BE2C (cell line): ENCODE measurements at regions not wholly inside any gene's neighbourhood (a gene's known extent, or its start where the extent isn't known, plus 50 kb on each side); places are given as distances from the start of the nearest gene placed in this dataset.

Source experiments
- DNase-seq: peaks from one replicate; pipeline ENCODE4 v3.0.0-alpha.2; 2020
- H3K27me3 ChIP-seq: fragments of 250-450 bp; sonication (Bioruptor Pico); 2 replicates; pipeline ENCODE4 v1.5.1; 2020; ENCODE audit warnings: mild to moderate bottlenecking
- H3K36me3 ChIP-seq: fragments of 250-450 bp; sonication (Bioruptor Pico); 2 replicates; pipeline ENCODE4 v1.5.1; 2020; ENCODE audit warnings: mild to moderate bottlenecking
- H3K4me1 ChIP-seq: fragments of 250-450 bp; sonication (Bioruptor Pico); 2 replicates; pipeline ENCODE4 v1.5.1; 2020
- H3K4me3 ChIP-seq: 2 replicates; pipeline ENCODE4 v1.5.1; 2011; ENCODE audit warnings: low read depth, low read length
- H3K9me3 ChIP-seq: fragments of 250-450 bp; sonication (Bioruptor Pico); 2 replicates; pipeline ENCODE4 v1.5.1; 2020
- CTCF ChIP-seq: IDR thresholded peaks from 2 replicates; pipeline ENCODE4 v1.5.1; 2012; ENCODE audit warnings: mild to moderate bottlenecking, low read depth, low read length

GRCh38 chr1:163932901-163933300, 611.1 kb downstream of the NUF2 start:
- Histone ChIP-seq H3K27me3 (no peaks in the 10 kb centered on the region), H3K4me1 (no peaks in the 10 kb centered on the region), H3K36me3 (no peaks in the 10 kb centered on the region), H3K4me3 (no peak overlapping the region), H3K9me3 (no peaks in the 10 kb centered on the region)
- no peak for TF ChIP-seq CTCF
- no peak for DNase-seq

- Histone ChIP-seq H3K9me3 (no peaks in the 10 kb centered on the region), H3K4me3 (no peak overlapping the region), H3K36me3 (no peaks in the 10 kb centered on the region), H3K4me1 (no peaks in the 10 kb centered on the region), H3K27me3 (no peaks in the 10 kb centered on the region)
- no peak for TF ChIP-seq CTCF
- no peak for DNase-seq
Observed at GRCh38 chr1:163933437-163933836, 611.7 kb downstream of the NUF2 start.

- Histone ChIP-seq H3K9me3 (no peaks in the 10 kb centered on the region), H3K27me3 (no peaks in the 10 kb centered on the region), H3K36me3 (no peaks in the 10 kb centered on the region), H3K4me3 (no peak overlapping the region), H3K4me1 (no peaks in the 10 kb centered on the region)
- no peak for DNase-seq
- TF ChIP-seq CTCF, result no peak
Observed at GRCh38 chr1:163935738-163936374, 614.1 kb downstream of the NUF2 start.

GRCh38 chr1:163959622-163960021, 599.4 kb upstream of the PBX1 start:
- DNase-seq, result no peak
- H3K36me3 ChIP-seq, result no peaks in the 10 kb centered on the region

GRCh38 chr1:163970151-163970550, 588.8 kb upstream of the PBX1 start:
- no peak overlapping the region for H3K4me3 ChIP-seq
- no peaks in the 10 kb centered on the region for H3K36me3 ChIP-seq
- no peaks in the 10 kb centered on the region for H3K4me1 ChIP-seq
- DNase-seq, result no peak
- H3K9me3 ChIP-seq, result no peaks in the 10 kb centered on the region
- no peaks in the 10 kb centered on the region for H3K27me3 ChIP-seq
- no peak for TF ChIP-seq CTCF

More at GRCh38 chr1:163959622-163960021, 599.4 kb upstream of the PBX1 start:
- no peaks in the 10 kb centered on the region; the same call in 1 of the 2 replicates for H3K9me3 ChIP-seq
- no peaks in the 10 kb centered on the region for H3K27me3 ChIP-seq
- H3K4me3 ChIP-seq, result no peak overlapping the region
- no peaks in the 10 kb centered on the region for H3K4me1 ChIP-seq
- TF ChIP-seq CTCF, result no peak

GRCh38 chr1:163970699-163971098, 588.3 kb upstream of the PBX1 start:
- H3K36me3 ChIP-seq, result no peaks in the 10 kb centered on the region
- H3K4me3 ChIP-seq, result no peak overlapping the region
- no peak for DNase-seq
- H3K27me3 ChIP-seq, result no peaks in the 10 kb centered on the region
- no peak for TF ChIP-seq CTCF
- no peaks in the 10 kb centered on the region for H3K4me1 ChIP-seq
- H3K9me3 ChIP-seq, result no peaks in the 10 kb centered on the region
